GM18517 (cell line): ENCODE measurements at regions not wholly inside any gene's neighbourhood (a gene's known extent, or its start where the extent isn't known, plus 50 kb on each side); places are given as distances from the start of the nearest gene placed in this dataset.
A peak's percentile ranks its signal among the peaks of the same experiment; 100 is the strongest.

Experiments
- ATAC-seq: cut with Tn5 transposase; IDR thresholded peaks from one replicate; pipeline ENCODE4 v1.9.1; 2021; ENCODE audit warnings: mild to moderate bottlenecking, moderate library complexity; ENCODE audit not compliant: unreplicated experiment

- no peak for ATAC-seq
These were observed 602.9 kb downstream of the OLFM4 start for GRCh38 chr13:53631511-53631910.

DNA sequence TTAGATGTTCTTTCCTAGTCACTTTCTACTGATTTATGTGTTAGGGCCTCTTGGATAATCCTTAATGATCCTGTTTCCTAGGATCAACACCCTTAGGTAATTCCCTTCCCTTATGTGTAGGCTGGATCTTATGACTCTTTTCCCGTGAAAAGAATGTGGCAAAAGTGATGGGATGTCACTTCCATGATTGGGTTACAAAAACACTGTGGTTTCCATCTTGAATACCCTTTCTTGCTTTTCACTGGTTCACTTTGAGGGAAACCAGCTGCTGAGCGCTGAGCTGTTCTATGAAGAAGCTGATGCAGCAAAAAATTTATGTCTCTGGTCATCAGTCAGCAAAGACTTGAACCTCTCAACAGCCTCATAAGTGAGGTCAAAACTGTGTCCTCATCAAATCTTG, 609.4 kb downstream of the OLFM4 start:
- no peak for ATAC-seq

DNA sequence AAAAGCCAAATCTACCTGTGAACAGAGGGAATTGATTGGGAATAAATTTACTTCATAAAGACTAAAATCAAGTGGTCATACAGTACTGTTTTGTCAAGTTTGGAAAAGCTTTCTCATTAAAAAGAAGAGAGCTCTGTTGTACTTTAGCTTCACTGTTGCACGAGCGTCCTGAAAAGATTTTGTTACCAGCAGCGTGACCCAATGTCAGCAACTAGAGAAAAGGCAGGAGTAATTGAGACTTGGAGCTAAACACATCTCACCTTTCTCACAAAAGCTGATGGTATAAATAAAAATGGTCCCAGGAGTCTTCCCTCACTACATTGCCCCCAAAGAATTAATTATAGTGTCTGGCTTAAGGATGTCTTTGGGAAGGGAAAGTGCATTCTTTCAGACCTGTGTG, 613.7 kb downstream of the OLFM4 start:
- no peak for ATAC-seq

- no peak for ATAC-seq
These were observed 620.1 kb downstream of the OLFM4 start for GRCh38 chr13:53648673-53649072.

DNA sequence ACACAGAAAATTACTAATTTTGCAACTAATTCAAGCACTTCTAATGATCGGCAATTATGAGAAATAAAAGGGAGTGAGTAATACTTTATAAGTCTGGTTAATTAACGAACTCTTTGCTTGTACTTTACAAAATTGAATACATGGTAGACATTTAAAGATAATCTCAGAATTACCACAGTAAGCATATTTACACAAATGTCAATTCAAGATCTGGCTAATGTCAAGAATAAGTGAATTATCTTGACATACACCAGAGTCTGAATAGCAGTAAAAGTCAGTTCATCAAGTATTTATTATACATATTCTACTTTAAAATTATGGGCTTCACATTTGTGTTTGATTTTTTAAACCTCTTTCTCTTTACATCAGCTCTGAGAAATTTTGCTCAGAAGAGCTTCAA, 643.4 kb downstream of the OLFM4 start:
- no peak for ATAC-seq

DNA sequence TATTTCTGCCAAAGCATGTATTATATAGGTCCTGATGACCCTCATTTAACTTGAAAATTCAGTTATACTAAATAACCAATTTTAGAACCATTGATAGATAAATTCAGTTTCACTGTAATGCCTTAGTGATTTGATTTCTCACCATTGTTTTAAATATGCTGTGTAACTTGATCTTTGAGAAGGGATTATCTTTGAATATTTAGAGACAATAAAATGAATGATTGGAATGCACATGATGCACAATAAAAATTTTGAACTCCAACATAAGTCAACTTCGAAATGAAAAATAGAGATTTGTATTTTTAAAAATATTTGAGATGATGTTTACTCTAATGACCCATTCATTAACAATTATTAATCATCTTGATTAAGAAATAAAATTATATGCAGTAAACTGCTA, 654.5 kb downstream of the OLFM4 start:
- no peak for ATAC-seq

- no peak for ATAC-seq
These were observed 655.0 kb downstream of the OLFM4 start for GRCh38 chr13:53683608-53684007.

GRCh38 chr13:53691417-53691816, 662.8 kb downstream of the OLFM4 start:
- ATAC-seq = no peak

GRCh38 chr13:53694814-53695532, 666.4 kb downstream of the OLFM4 start:
- no peak for ATAC-seq

DNA sequence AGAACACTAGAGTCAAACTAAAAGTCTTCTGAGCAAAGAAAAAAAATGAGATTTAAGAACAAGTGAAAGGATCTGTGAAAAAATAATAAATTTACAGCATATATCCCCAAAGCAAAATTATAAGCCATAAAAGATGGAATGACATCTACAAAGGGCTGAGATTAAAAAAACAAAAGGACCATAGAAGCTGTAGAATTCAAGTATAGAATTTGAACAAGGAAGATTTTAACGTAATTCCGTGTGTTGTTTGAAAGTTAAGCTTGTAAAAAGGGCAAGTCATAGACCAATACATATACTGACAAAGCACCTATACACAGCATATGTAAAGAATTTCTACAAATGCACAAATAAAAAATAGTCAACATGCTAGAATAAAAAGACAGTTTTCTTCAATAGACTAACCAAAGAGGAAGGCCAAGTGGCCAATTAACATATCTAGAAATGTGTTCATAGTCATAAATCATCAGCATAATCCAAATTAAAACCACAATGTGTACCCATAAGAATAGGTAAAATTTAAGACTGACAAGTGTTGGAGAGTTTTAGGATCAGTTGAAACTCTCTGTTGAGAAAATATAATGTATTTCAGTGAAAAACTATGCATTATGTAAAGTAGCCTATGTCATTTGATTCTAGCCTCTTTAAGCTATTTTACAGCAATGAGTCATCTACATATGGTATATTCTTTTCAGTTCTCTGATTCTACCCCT, 674.9 kb downstream of the OLFM4 start:
- no peak for ATAC-seq

GRCh38 chr13:53719281-53719680, 690.7 kb downstream of the OLFM4 start:
- no peak for ATAC-seq

DNA sequence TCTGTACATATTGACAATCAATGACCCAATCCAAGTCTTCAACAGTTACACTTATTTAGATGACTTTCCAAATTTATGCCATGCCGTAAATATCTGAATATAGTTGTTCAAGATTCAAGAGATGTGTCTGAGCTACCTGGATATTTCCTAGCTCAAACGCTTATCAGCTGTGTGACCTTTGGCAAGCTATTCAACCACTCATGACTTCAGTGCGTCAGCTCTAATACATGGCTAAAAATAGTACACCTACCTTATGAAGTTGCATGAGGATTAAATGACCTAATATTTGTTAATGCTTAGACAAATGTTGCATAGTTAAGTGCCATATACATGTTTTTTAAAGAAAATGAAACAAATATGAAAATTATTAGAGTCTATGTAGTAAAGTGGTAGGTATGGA, 704.1 kb downstream of the OLFM4 start:
- ATAC-seq = no peak

DNA sequence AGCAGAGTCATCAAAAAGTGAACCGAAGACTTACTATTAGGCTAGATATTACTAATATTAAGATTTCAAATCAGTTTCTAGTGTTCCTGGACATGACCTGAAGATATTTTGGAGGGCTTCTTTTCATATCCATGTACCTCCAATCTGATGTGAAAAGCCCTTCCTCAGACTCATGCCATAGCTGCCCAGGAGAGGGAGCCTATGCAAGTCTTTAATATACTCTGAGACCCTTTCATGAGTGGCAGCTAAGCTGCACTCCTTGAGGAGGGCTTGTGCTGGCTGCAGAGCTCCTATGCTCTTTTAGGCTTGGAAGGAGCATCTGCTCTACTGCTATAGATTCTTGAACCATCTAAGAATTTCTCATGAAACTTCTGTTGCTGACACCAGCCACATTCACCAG, 715.3 kb downstream of the OLFM4 start:
- no peak for ATAC-seq

GRCh38 chr13:53747825-53748224, 719.2 kb downstream of the OLFM4 start:
- no peak for ATAC-seq

- ATAC-seq = no peak
These were observed 720.7 kb downstream of the OLFM4 start for GRCh38 chr13:53749306-53749705.

DNA sequence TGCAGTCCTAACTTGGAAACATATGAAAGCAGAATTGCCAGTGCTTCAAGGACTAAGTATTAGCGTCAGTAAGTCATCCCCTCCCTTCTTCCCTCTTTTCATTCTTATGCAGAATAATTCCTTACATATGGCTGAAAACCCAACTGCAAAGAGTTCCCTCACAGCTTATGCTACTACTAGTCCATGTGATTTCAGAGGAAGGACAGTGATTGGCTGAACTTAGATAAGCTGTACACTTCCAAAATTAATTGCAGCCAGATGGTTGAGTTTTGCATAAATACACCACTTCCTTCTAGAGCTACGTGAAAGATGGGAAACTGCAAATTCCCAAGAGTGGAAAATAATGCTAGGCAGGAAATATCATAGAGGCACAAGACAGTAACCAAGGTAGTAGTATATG, 730.4 kb downstream of the OLFM4 start:
- no peak for ATAC-seq

- ATAC-seq = no peak
These were observed 747.2 kb downstream of the OLFM4 start for GRCh38 chr13:53775807-53776206.

- ATAC-seq = no peak
These were observed 750.3 kb downstream of the OLFM4 start for GRCh38 chr13:53778937-53779336.

DNA sequence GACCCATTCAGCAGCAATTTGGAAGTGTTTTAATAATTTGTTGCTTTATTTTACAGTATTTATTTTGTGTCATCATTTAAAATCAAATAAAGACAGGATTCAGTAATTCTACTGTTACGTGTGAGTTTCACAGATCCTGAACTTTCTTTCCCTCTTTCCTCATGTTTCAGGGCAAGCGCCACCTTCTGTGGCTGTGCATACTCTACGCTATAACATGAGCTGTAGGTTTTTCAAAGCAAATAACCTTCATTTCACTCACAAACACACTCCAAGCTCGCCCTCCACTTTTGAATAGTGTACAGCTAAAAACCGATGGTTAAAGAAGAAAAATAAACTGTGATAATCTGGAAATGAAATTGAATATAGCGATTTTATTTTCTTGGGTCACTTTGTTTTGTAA, 753.3 kb downstream of the OLFM4 start:
- no peak for ATAC-seq

GRCh38 chr13:53782488-53782961, 753.9 kb downstream of the OLFM4 start:
- ATAC-seq = peak; percentile 73

- no peak for ATAC-seq
These were observed 754.9 kb downstream of the OLFM4 start for GRCh38 chr13:53783471-53783870.

- ATAC-seq = no peak
These were observed 759.7 kb downstream of the OLFM4 start for GRCh38 chr13:53788286-53788685.

DNA sequence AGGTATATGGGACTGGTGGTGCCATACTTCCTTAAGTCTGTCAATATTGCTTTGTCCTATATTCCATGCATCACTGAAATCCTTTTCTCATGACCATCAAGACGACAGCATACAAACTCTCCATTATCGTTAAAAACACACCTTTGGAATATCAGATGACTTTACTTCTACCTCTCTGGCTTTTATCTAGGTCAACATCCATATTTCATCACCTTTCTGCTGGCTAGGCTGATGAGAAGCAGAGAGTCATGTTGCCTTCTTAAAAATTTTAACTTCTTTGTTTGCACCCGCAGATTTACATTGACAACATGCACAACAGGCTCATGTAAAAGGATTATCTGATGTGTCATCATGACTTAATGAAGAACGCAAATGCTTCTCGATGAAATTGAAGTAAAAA, 771.4 kb downstream of the OLFM4 start:
- no peak for ATAC-seq
